GM21360 (cell line): ENCODE measurements at regions not wholly inside any gene's neighbourhood (a gene's known extent, or its start where the extent isn't known, plus 50 kb on each side); places are given as distances from the start of the nearest gene placed in this dataset.

Source experiments
- ATAC-seq: cut with Tn5 transposase; IDR thresholded peaks from one replicate; pipeline ENCODE4 v1.9.1; 2021; ENCODE audit warnings: mild to moderate bottlenecking, moderate library complexity; ENCODE audit not compliant: unreplicated experiment

DNA sequence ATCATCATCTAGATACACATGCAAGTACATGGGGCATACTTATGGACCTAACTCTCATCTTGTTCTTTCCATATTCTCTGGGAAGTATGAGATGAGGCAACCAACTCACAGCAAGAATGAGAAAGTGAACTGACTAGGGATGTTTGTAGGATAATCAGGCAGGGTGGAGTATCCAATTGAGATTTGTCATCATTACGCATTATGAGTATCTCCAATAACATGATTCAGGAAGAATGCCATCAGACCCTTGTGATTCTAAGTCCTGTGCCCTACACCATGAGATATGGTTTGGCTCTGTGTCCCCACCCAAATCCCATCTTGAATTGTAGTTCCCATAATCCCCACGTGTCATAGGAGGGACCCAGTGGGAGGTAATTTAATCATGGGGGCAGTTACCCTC lies 154.0 kb downstream of the SLC30A10 start:
- no peak for ATAC-seq

DNA sequence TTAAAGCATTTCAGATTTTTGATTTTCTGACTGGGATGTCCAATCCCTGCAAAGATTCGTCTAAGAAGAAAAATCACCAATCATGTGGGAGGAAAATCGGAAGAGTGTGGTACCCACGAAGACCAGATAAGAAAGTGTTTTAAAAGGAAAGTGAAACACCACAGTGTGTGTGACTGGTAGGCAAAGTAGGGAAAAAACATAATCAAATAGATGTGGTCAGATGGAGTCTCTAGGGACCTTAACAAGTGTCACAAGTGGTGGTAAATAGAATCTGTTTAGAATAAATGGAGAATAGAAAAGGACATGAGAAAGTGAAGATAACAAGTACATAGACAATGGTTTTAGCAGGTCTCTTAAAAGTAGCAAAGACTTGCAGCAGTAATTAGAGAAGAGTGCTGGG lies 154.6 kb downstream of the SLC30A10 start:
- ATAC-seq: peak; percentile 100

DNA sequence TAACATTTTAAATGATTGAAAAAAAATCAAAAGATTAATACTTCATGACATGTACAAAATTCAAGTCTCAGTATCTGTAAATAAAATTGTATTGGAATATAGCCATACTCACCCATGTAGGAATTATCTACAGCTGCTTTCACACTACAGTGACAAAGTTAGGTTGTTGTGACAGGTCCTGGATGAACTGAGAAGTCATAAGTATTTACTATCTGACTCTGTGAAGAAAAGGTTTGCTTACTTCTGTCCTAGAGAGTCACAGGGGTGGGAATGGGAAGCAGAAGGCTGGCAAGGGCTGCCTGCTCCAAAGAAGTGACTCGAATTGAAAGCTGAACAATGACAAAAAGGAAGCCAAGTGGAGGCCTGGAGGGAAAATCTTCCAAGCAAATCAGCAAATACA lies 155.2 kb downstream of the SLC30A10 start:
- no peak for ATAC-seq

DNA sequence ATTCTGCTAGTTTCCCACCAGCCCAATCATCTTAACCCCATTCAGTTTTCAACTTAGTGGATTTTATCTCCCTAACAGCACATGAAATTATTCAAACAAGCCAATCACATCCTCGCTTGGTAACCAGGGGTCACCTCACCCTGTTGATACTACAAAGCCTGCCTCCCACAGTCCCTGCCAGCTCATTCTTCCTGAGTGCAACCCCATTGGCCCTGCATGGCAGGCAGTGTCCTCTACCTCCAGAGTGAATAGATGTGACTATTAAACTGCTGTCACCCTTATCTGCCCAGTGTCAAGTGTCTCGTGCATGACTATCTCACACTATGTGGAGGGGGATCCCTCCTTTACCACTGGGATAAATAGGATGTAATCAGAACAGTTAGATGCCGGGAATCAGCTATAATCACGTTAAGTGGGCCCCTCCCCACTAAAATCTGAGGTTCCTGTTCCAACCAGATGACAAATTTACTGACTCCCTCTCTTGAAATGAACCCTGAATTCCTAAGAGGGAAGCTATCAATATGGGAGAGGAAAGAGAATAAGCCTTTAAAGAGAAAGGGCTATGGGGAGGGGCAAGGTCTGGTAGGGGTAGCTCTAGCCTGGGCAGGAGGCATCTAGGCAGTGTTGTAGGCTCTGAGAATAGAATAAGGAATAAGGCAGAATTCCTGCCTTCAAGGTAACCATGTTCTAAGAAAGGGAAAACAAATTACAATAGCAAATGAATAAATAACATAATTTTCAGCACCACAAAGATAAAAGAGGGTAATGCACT lies 155.9 kb downstream of the SLC30A10 start:
- no peak for ATAC-seq

DNA sequence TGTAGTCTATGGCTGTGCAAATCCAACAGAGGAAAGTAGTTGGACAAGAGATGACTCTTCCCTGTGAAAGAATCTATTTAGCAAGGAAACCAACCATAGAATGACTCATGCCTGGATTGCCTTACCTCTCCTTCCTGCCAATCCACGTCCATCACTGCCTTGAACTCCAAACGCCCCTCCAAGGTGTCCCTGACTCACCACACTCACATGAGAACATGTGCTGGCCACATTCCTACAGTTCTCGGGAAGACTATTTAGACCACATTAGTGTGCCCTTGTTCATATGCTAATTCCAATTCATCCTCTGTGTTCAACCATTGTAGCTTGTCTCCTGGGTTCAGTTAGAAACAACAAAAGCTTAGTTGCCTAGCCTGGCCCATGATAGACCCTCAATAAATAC lies 157.3 kb downstream of the SLC30A10 start:
- no peak for ATAC-seq

DNA sequence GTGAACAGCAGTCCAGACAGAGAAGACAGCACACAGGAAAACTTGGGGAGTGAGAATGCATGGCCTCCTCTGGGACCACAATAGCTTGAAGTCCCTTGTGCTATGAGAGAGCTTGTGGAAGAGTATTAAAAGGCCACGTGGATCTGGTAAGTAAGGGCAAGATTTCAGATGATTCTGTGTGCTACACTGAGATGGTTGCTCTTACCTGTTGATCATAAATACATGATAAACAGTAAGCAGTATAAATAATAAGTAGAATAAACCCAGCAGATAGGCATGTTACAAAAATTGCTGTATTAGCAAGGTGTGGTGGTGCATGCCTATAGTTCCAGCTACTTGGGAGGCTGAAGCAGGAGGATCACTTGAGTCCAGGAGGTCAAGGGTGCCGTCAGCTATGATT lies 150.4 kb upstream of the ZC3H11B start:
- no peak for ATAC-seq

DNA sequence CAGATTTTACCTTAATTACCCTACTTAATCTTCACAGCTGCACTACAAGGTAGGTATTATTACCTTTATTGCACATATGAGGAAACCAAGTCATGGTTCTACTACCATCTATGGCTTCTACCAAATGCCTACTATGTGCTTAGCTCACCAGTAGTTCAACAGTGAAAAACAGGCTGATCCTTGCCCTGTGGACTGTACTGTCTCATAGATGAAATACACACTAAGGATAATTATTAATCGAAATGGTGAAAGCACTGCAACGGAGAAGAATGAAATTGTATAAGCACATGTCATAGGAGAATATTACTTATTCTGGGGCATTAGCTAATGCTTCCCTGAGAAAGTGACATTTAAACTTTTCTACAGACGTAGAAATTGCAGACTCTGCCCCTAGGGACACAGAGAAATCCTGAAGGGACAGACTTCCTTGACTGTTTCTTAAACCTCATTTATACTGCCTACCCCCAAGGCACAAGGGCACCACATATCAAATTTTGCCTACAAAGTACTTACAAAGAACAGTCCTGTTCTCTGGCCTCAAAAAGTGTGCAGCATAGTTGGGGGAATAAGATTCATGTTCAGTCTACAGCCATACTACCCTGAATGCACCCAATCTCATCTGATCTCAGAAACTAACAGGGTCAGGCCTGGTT lies 148.4 kb upstream of the ZC3H11B start:
- no peak for ATAC-seq

DNA sequence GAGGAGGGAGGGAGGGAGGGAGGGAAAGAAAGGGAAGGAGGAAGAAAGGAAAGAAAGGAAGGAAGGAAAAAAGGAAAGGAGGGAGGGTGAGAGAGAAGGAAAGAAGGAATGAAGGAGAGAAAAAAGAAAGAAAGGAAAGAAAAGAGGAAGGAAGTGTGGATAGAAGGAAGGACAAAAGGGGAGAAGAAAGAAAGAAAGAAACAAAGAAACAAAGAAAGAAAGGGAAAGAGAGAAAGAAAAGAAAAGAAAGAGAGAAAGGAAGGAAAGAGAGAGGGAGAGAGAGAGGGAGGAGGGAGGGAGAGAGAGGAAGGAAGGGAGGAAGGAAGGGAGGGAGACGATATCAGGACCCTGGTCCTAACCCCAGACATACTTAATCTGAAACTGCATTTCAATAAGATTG lies 146.2 kb upstream of the ZC3H11B start:
- ATAC-seq: no peak

DNA sequence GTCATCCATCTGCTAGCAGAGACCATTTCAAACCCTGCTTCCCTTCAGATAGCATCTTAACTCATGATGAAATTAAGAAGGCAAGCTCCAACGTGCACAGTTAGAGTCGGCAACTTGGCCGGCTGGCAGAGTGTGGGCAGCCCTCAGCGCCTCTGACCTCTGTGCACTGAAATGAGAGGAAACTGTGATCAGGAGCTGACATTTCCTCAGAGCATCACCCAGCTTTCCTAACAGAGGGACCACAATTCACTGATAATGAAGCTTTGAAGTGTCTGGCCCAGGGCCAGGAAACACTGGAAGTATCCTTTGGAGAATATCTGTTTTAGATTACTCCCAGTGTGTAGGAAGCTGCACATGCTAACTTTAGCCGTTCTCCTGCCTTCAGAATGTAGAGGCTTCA lies 145.0 kb upstream of the ZC3H11B start:
- no peak for ATAC-seq

DNA sequence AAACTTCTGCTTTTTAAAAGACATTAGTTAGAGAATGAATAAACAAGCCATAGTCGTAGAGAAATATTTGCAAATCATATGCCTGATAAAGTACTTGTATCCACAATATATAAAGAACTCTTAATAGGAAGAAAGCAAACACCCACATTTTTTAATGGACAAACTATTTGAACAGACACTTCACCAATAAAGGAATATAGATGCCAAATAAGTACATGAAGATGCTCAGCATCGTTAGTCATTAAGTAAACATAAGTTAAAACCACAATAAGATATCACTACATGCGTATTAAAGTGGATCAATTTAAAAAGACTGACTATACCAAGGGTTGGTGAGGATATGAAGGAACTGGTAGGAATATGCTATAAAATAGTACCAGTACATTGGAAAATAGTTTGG lies 142.3 kb upstream of the ZC3H11B start:
- ATAC-seq: no peak

DNA sequence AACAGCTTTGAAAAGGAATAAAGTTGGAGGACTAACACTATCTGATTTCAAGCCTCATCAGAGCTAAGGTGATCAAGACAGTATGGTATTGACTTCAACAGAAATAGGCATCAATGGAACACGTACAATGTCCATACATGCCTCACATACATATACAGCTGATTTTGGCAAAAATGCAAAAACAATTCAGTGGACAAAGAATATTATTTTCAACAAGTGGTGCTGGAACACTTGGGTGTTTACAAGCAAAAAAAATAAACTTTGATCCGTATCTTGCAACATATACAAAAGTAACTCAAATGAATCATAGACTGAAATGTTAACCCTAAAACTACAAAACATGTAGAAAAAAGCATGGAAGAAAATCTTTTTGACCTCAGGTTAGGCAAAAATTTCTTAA lies 141.9 kb upstream of the ZC3H11B start:
- no peak for ATAC-seq

DNA sequence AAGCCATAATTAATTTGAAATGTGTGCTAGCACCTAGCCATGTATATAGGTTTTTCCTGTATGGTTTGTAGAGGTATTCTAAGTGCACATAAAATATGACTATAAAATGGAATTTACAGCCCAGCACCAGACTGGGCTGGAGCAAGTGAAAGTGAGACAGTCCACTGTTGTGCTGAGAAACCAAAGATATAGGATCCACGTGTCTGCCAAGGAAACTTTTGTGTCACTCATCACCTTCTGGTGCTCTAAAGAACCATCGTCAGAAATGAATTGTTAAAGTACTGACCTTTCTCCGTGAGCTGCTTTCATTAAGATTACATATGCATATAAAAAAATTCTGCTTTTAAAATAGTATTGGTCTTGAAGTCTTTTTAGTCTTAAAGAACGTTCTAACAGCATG lies 141.0 kb upstream of the ZC3H11B start:
- ATAC-seq: no peak

DNA sequence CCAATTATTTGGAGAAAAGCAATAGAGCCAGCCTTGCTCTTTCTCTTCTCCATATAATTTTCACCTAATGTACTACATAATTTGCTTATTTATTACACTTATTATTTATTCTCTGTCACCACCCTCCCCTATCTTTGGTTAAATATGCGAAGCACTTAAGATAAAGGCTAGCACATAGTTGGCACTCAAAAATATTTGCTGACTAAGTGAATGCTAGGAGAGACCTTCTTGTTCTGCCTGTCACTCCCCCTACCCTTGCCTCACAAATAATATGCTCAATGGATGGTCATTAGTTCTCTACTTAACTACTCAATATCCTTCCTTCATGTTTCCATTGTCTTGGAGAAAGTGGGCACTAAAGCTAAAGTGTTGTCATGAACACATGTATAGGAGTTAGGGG lies 139.7 kb upstream of the ZC3H11B start:
- ATAC-seq: no peak

DNA sequence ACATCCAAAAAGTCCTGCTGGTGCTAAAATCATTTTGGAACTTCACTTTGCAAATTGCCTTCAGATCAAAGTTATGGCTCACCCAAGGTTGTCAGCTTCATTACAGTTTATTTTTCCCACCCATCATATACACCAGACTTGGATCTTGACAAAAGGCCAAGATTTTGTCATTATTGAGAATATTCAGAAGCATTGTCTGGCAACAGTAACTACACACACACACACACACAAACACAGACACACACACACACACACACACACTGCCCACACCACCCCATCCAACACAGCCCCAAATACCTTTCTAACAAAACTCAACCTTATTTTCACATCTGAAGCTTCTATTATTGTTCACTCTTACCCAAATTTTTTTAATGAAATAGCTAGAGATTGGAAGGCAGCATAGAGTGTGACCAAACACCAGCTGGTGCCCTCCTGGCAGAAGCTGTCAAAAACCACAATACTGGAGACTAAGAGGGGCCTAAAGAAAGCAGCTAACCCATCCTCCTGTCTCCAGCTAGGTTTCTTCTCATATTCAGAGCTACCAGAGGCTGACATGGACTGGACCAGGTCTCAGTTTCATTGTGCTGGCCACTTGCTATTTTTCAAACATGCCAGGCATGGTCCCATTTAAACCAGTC lies 139.1 kb upstream of the ZC3H11B start:
- ATAC-seq: no peak

DNA sequence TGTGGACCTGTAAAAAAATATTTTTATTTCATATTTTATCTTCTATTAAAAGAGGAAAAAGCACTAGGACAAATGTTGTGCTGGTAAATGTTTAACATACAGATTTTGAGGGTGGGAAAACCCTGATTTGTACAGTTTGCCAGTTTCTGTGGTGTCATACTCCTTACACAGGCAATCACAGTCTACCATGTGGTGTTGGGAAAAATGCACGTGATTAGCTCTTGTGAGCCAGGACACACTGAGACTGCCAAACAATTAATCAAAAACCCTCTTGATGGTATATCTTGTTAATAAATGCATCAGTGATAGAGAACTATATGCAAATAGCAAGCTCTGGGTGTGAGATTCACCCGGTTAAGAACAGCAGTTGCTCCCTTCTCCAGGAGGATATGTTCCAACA lies 136.5 kb upstream of the ZC3H11B start:
- ATAC-seq: no peak

DNA sequence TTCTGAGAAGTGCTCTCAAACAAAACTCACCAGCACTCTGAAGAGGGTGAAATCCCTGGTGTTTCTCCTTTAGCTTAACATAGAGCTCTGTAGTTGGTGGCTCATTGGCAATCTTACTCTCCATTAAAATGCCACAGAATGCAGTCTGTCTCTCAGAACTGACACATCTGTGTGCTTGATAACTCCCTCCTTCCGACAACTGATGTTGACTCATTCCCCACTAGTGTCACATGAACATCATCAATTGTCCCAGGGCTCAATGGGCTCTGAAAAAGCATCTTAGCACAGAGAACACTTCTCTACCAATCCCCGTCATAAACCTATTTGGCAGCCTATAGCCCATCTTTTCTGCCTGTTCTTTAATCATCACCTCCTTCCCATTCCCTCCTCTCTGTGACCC lies 133.2 kb upstream of the ZC3H11B start:
- ATAC-seq: no peak

DNA sequence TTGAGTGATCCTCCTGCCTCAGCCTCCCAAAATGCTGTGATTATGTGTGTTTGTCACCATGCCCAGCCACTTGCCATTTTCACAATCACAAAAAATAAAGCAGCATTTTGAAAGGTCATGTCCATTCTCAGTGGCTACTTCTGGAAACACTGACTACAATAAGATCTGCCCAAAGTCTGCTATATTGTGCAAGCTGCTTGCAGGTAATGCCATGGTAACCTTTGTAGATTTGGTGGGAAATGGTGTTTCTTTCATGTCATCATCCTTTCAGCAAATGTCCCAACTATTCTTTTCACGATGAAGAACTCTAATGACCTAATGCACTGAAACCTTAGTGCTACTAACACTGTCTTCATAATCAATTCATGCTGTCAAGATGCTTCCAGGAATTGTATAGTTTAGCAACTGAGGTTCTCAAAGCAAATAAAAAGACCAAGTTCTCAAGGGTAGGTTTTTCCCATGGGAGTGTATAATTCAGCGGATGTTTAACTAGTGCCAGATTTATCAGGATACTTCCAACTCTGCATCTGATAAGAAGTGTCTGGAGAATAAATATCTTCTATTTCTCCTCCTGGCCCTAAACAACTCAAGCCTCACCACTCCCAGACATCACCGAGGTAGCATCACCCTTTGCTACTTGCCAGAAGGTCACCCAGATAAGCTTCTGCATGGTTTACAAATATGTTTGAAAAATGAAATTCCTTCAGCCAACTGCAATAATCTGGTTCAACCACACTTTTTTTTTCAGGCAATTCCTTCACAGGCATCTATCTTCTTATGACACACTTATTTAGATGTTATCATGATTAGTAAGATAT lies 132.0 kb upstream of the ZC3H11B start:
- ATAC-seq: no peak

DNA sequence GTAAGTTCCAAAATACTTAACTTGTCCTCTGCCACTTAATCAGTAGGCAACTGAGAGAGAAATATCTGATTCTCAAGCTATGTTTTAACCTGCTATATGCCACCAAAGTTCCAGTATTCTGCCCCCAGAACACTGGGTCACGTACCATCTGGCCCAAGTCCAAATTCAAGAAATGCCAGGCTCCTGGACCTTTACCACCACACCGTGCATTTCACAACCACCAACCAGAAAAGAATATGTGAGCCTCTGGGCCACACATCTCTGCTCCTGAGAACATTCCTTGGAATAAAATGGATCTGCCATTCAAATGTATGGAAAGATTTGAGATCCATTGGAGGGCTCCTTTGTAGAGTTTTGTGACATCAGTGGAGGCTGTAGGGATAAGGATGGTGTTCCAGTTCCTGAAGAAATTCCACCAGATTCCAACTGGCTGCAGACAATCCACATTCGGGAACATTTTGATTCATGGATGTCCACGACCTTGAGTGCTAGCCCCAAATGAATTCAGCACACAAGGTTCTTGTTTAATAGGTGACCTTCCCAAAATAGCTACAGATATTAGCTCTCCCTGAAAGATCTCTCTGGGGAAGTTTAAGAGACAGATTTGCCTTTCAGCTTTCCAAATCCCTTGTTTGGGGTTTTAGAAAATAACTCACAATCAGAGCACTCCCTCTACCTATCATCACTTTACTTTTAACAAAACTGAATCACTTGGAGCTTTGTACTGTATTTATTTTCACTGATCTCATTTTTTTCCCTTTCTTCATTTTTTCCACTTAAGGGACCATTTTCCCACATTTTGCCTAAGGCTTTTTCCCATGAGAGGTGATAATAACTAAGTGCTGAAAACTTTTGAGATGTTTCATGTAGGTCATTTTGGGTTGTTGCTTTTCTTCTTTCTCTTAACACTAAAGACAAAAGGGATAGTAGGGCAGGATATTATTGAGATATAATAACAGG lies 128.4 kb upstream of the ZC3H11B start:
- no peak for ATAC-seq

DNA sequence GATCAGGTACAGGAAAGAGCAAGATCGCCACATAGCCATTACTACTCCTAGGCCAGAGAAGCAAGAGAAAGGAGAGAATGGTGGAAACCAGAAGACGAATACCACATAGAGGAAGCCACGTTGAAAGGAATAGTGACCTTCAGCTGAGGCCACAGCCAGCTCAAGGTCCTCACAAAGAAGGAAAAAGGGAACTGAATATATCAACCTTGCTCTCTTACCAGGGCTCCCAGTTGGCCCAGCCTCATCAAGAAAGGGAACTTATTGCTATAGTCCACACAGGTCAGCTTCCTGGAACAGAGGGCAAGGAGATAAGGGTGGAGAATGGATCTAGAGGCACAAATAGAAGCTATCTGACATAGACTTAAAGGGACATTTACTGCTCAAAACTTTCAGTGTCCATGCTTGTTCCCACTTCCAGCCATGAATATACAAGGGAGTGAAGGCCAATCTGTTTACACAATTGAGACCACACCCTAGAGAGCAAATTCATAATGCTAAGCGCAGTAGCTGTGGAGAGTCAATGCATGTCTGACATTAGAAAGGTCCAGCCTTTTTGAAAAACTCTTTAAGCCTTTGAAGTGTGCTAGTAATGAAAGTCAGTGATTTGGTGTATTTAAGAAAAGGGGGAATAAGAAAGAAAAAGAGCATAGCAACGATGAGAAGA lies 120.7 kb upstream of the ZC3H11B start:
- no peak for ATAC-seq
